ENCODE measurements at regions not wholly inside any gene's neighbourhood (a gene's known extent, or its start where the extent isn't known, plus 50 kb on each side); places are given as distances from the start of the nearest gene placed in this dataset.

DNA sequence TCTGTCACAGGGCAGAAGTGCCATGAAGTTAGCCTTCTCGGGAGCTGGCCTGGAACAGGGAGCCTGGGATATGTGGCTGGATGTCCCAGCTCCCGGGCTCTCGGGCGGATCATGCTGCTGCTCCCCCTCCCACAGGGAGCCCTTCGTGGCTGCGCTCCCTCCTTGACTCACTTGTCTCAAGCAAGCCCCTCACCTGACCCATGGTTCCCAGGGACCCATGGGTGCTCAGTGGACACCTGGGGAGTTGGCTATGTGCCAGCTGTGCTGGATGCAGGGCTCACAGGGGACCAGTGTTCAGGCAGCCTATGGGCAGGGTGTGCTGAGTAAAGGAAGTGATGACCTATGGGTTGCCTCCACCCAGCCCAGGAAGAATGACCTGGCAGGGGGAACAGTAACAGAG is 213.1 kb upstream of the SGCG start:
- Histone ChIP-seq H3K36me3 (ENCODE audit: control insufficient read depth in 3 of 3, insufficient read depth in 3 of 3, low read length in 3 of 3) (no peaks in the 10 kb centered on the region), H3K4me3 (ENCODE audit: low read length in 3 of 3) (no peak overlapping the region), H3K9me3 (ENCODE audit: control insufficient read depth in 3 of 3, low read length in 3 of 3) (no peaks in the 10 kb centered on the region), H3K27me3 (ENCODE audit: control insufficient read depth in 3 of 3, insufficient read depth in 3 of 3, low read length in 3 of 3) (peaks cover 0 to 2% (median 0%) of the 10 kb centered on the region in 3 donors), H3K9ac (ENCODE audit: low read depth in 1 of 3, low read length in 3 of 3) (no peak overlapping the region), H3K27ac (ENCODE audit: low read depth, low read length) (no peak overlapping the region), H3K4me1 (ENCODE audit: control insufficient read depth in 3 of 3, insufficient read depth in 3 of 3, low read length in 3 of 3) (no peaks in the 10 kb centered on the region)

DNA sequence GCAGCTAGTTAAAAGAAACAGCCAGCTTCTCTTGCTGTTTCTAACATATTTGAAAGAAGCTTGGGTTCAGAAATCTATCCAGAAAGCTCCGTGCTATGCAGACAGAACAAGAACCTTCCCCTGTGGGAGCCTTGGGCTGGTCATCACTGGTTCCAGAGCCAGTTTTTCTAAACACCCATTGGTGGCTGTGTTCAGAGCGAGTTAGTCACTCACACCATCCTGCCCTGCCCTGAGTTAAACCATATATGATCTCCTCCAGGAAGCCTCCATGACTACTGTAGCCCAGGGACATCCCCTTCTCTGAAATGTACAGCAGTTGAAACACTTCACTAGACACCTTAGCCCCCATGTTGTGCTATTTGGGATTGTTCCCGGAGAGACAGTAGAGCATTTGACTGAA is 200.8 kb upstream of the SGCG start:
- Histone ChIP-seq H3K4me1 (ENCODE audit: control insufficient read depth in 3 of 3, insufficient read depth in 3 of 3, low read length in 3 of 3) (no peaks in the 10 kb centered on the region), H3K9me3 (ENCODE audit: control insufficient read depth in 3 of 3, low read length in 3 of 3) (peaks cover 0 to 5% (median 2%) of the 10 kb centered on the region in 3 donors), H3K27ac (ENCODE audit: low read depth, low read length) (no peak overlapping the region), H3K4me3 (ENCODE audit: low read length in 3 of 3) (no peak overlapping the region), H3K9ac (ENCODE audit: low read depth in 1 of 3, low read length in 3 of 3) (no peak overlapping the region), H3K36me3 (ENCODE audit: control insufficient read depth in 3 of 3, insufficient read depth in 3 of 3, low read length in 3 of 3) (no peaks in the 10 kb centered on the region), H3K27me3 (ENCODE audit: control insufficient read depth in 3 of 3, insufficient read depth in 3 of 3, low read length in 3 of 3) (no peaks in the 10 kb centered on the region)

GRCh38 chr13:22980936-22981335 is 199.8 kb upstream of the SGCG start:
- Histone ChIP-seq H3K9ac (ENCODE audit: low read depth in 1 of 3, low read length in 3 of 3) (no peak overlapping the region), H3K4me3 (ENCODE audit: low read length in 3 of 3) (no peak overlapping the region), H3K27me3 (ENCODE audit: control insufficient read depth in 3 of 3, insufficient read depth in 3 of 3, low read length in 3 of 3) (no peaks in the 10 kb centered on the region), H3K27ac (ENCODE audit: low read depth, low read length) (no peak overlapping the region), H3K4me1 (ENCODE audit: control insufficient read depth in 3 of 3, insufficient read depth in 3 of 3, low read length in 3 of 3) (no peaks in the 10 kb centered on the region), H3K36me3 (ENCODE audit: control insufficient read depth in 3 of 3, insufficient read depth in 3 of 3, low read length in 3 of 3) (no peaks in the 10 kb centered on the region), H3K9me3 (ENCODE audit: control insufficient read depth in 3 of 3, low read length in 3 of 3) (peaks cover 0 to 5% (median 2%) of the 10 kb centered on the region in 3 donors)

DNA sequence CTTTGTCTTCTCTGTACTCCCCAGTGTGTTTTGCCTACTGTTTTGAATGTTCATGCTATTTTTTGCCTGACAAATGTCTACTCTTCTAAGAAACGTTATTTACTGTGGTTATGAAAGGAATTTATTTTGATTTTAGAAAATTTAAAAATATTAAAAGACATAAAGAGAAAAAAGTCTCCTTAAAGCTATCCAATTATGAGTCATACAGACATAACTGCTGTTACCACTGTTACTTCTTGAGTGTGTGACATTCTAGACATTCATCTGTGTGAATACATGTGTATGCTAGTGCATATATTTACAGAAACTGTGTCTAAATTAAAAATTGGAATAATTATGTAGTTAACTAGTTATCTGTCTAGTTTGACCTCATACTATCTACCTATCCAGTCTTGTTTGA is 187.6 kb upstream of the SGCG start:
- H3K9me3 ChIP-seq (ENCODE audit: control insufficient read depth in 3 of 3, low read length in 3 of 3), result no peaks in the 10 kb centered on the region
- no peak overlapping the region for H3K27ac ChIP-seq (ENCODE audit: low read depth, low read length)
- H3K4me1 ChIP-seq (ENCODE audit: control insufficient read depth in 3 of 3, insufficient read depth in 3 of 3, low read length in 3 of 3), result no peaks in the 10 kb centered on the region
- no peaks in the 10 kb centered on the region for H3K36me3 ChIP-seq (ENCODE audit: control insufficient read depth in 3 of 3, insufficient read depth in 3 of 3, low read length in 3 of 3)
- H3K4me3 ChIP-seq (ENCODE audit: low read length in 3 of 3), result no peak overlapping the region
- no peaks in the 10 kb centered on the region for H3K27me3 ChIP-seq (ENCODE audit: control insufficient read depth in 3 of 3, insufficient read depth in 3 of 3, low read length in 3 of 3)
- H3K9ac ChIP-seq (ENCODE audit: low read depth in 1 of 3, low read length in 3 of 3), result no peak overlapping the region

GRCh38 chr13:23003446-23003845 is 177.3 kb upstream of the SGCG start:
- Histone ChIP-seq H3K36me3 (ENCODE audit: control insufficient read depth in 3 of 3, insufficient read depth in 3 of 3, low read length in 3 of 3) (no peaks in the 10 kb centered on the region), H3K27ac (ENCODE audit: low read depth, low read length) (no peak overlapping the region), H3K9ac (ENCODE audit: low read depth in 1 of 3, low read length in 3 of 3) (no peak overlapping the region), H3K27me3 (ENCODE audit: control insufficient read depth in 3 of 3, insufficient read depth in 3 of 3, low read length in 3 of 3) (no peaks in the 10 kb centered on the region), H3K9me3 (ENCODE audit: control insufficient read depth in 3 of 3, low read length in 3 of 3) (no peaks in the 10 kb centered on the region), H3K4me3 (ENCODE audit: low read length in 3 of 3) (no peak overlapping the region), H3K4me1 (ENCODE audit: control insufficient read depth in 3 of 3, insufficient read depth in 3 of 3, low read length in 3 of 3) (no peaks in the 10 kb centered on the region)

GRCh38 chr13:23007426-23007825 is 173.4 kb upstream of the SGCG start:
- Histone ChIP-seq H3K27ac (ENCODE audit: low read depth, low read length) (no peak overlapping the region), H3K4me3 (ENCODE audit: low read length in 3 of 3) (no peak overlapping the region), H3K27me3 (ENCODE audit: control insufficient read depth in 3 of 3, insufficient read depth in 3 of 3, low read length in 3 of 3) (no peaks in the 10 kb centered on the region), H3K9ac (ENCODE audit: low read depth in 1 of 3, low read length in 3 of 3) (no peak overlapping the region), H3K4me1 (ENCODE audit: control insufficient read depth in 3 of 3, insufficient read depth in 3 of 3, low read length in 3 of 3) (no peaks in the 10 kb centered on the region), H3K9me3 (ENCODE audit: control insufficient read depth in 3 of 3, low read length in 3 of 3) (no peaks in the 10 kb centered on the region), H3K36me3 (ENCODE audit: control insufficient read depth in 3 of 3, insufficient read depth in 3 of 3, low read length in 3 of 3) (no peaks in the 10 kb centered on the region)

DNA sequence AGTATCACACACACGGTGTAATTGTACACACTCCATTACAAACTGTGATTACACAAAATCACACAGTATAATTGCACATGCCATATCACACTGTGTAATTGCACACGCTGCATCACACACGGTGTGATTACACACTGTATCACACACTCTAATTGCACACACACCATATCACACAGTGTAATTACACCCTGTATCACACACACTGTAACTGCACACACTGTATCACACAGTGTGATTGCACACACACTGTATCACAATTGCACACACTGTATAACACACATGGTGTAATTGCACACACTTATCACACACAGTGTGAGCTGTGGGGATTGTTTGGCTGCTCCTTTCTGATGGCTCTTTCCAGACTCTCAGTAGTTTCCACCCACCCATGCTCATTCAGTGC is 162.6 kb upstream of the SGCG start:
- Histone ChIP-seq H3K36me3 (ENCODE audit: control insufficient read depth in 3 of 3, insufficient read depth in 3 of 3, low read length in 3 of 3) (no peaks in the 10 kb centered on the region), H3K4me1 (ENCODE audit: control insufficient read depth in 3 of 3, insufficient read depth in 3 of 3, low read length in 3 of 3) (no peaks in the 10 kb centered on the region), H3K4me3 (ENCODE audit: low read length in 3 of 3) (no peak overlapping the region), H3K27ac (ENCODE audit: low read depth, low read length) (no peak overlapping the region), H3K27me3 (ENCODE audit: control insufficient read depth in 3 of 3, insufficient read depth in 3 of 3, low read length in 3 of 3) (no peaks in the 10 kb centered on the region), H3K9ac (ENCODE audit: low read depth in 1 of 3, low read length in 3 of 3) (no peak overlapping the region), H3K9me3 (ENCODE audit: control insufficient read depth in 3 of 3, low read length in 3 of 3) (peaks cover 0 to 2% (median 0%) of the 10 kb centered on the region in 3 donors)

GRCh38 chr13:23020246-23020843 is 160.4 kb upstream of the SGCG start:
- H3K4me1 ChIP-seq (ENCODE audit: control insufficient read depth in 3 of 3, insufficient read depth in 3 of 3, low read length in 3 of 3), result no peaks in the 10 kb centered on the region
- no peak overlapping the region for H3K4me3 ChIP-seq (ENCODE audit: low read length in 3 of 3)
- no peak overlapping the region for H3K9ac ChIP-seq (ENCODE audit: low read depth in 1 of 3, low read length in 3 of 3)
- peaks cover 0 to 2% (median 0%) of the 10 kb centered on the region in 3 donors for H3K9me3 ChIP-seq (ENCODE audit: control insufficient read depth in 3 of 3, low read length in 3 of 3)
- H3K27me3 ChIP-seq (ENCODE audit: control insufficient read depth in 3 of 3, insufficient read depth in 3 of 3, low read length in 3 of 3), result no peaks in the 10 kb centered on the region
- H3K27ac ChIP-seq (ENCODE audit: low read depth, low read length), result no peak overlapping the region
- no peaks in the 10 kb centered on the region for H3K36me3 ChIP-seq (ENCODE audit: control insufficient read depth in 3 of 3, insufficient read depth in 3 of 3, low read length in 3 of 3)

GRCh38 chr13:23021906-23022305 is 158.9 kb upstream of the SGCG start:
- no peak overlapping the region for H3K9ac ChIP-seq (ENCODE audit: low read depth in 1 of 3, low read length in 3 of 3)
- H3K27ac ChIP-seq (ENCODE audit: low read depth, low read length), result no peak overlapping the region
- no peak overlapping the region for H3K4me3 ChIP-seq (ENCODE audit: low read length in 3 of 3)
- H3K27me3 ChIP-seq (ENCODE audit: control insufficient read depth in 3 of 3, insufficient read depth in 3 of 3, low read length in 3 of 3), result no peaks in the 10 kb centered on the region
- H3K9me3 ChIP-seq (ENCODE audit: control insufficient read depth in 3 of 3, low read length in 3 of 3), result no peaks in the 10 kb centered on the region
- no peaks in the 10 kb centered on the region for H3K36me3 ChIP-seq (ENCODE audit: control insufficient read depth in 3 of 3, insufficient read depth in 3 of 3, low read length in 3 of 3)
- no peaks in the 10 kb centered on the region for H3K4me1 ChIP-seq (ENCODE audit: control insufficient read depth in 3 of 3, insufficient read depth in 3 of 3, low read length in 3 of 3)

DNA sequence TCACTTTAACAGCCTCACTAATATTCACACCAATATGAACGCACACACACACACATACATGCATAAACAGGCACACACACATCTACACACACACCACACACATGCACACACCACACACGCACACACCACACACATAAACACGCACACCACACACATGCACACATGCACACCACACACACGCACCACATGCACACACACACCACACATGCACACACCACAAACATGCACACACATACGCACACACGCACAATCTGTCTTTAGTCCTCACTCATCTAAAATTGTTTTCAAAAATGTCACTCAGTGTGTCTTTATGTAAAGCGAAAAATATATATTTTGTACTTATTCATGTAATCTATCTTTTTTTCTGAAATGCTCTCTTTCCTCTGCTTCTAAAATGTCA is 158.1 kb upstream of the SGCG start:
- no peaks in the 10 kb centered on the region for H3K27me3 ChIP-seq (ENCODE audit: control insufficient read depth in 3 of 3, insufficient read depth in 3 of 3, low read length in 3 of 3)
- H3K36me3 ChIP-seq (ENCODE audit: control insufficient read depth in 3 of 3, insufficient read depth in 3 of 3, low read length in 3 of 3), result no peaks in the 10 kb centered on the region
- no peaks in the 10 kb centered on the region for H3K4me1 ChIP-seq (ENCODE audit: control insufficient read depth in 3 of 3, insufficient read depth in 3 of 3, low read length in 3 of 3)
- no peaks in the 10 kb centered on the region for H3K9me3 ChIP-seq (ENCODE audit: control insufficient read depth in 3 of 3, low read length in 3 of 3)
- H3K27ac ChIP-seq (ENCODE audit: low read depth, low read length), result no peak overlapping the region
- no peak overlapping the region for H3K9ac ChIP-seq (ENCODE audit: low read depth in 1 of 3, low read length in 3 of 3)
- H3K4me3 ChIP-seq (ENCODE audit: low read length in 3 of 3), result no peak overlapping the region

All from skeletal muscle tissue (tissue), 3 donors.